BJ (cell line): ENCODE measurements at regions not wholly inside any gene's neighbourhood (a gene's known extent, or its start where the extent isn't known, plus 50 kb on each side); places are given as distances from the start of the nearest gene placed in this dataset.

Source experiments
- CTCF ChIA-PET: fragments of 350-600 bp; formaldehyde crosslinking; extraction: SDS; loops from one replicate; lab custom pipeline; 2021; ENCODE audit warnings: antibody characterized with exemption, inconsistent platforms; lab: Yijun Ruan, JAX
- POLR2A ChIA-PET: fragments of 300-600 bp; sonication (Branson Sonifier 250); formaldehyde crosslinking; extraction: SDS; loops from one replicate; lab custom pipeline; 2021; ENCODE audit warnings: antibody characterized with exemption; lab: Charles Lee
- DNase-seq: peaks from one replicate; pipeline ENCODE4 v3.0.0-alpha.2; 2011; ENCODE audit warnings: low read depth
- H3K27me3 ChIP-seq: 2 replicates; pipeline ENCODE4 v1.6.0; 2011; ENCODE audit warnings: low read length; ENCODE audit not compliant: control insufficient read depth, insufficient read depth
- H3K36me3 ChIP-seq: 2 replicates; pipeline ENCODE4 v1.5.1; 2011; ENCODE audit warnings: low read length; ENCODE audit not compliant: control insufficient read depth, insufficient read depth
- H3K4me3 ChIP-seq: 2 replicates; pipeline ENCODE4 v1.5.1; 2011; ENCODE audit warnings: low read depth, mild to moderate bottlenecking, control low read depth, low read length
- TF ChIP-seq, protein P1 (sequence below): IDR thresholded peaks from 2 replicates; pipeline ENCODE4 v1.5.1; 2011; ENCODE audit warnings: low read depth, mild to moderate bottlenecking, control low read depth, inconsistent platforms, low read length, moderate library complexity; ENCODE audit not compliant: insufficient read depth

DNA sequence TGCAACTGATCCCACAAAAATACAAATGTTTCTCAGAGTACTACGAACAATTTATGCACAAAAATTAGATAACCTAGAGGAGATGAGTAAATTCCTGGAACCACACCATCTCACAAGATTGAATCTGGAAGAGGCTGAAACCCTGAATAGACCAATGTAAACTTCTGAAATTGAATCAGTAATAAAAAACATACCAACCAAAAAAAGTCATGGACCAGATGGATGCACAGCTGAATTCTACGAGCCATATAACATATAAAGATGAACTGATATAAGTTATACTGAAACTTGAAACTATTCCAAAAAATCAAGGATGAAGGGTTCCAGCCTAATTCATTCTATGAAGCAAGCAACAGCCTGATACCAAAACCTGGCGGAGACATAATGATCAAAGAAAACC lies 336.3 kb downstream of the PYDC2 start:
- TF ChIP-seq, protein P1, sequence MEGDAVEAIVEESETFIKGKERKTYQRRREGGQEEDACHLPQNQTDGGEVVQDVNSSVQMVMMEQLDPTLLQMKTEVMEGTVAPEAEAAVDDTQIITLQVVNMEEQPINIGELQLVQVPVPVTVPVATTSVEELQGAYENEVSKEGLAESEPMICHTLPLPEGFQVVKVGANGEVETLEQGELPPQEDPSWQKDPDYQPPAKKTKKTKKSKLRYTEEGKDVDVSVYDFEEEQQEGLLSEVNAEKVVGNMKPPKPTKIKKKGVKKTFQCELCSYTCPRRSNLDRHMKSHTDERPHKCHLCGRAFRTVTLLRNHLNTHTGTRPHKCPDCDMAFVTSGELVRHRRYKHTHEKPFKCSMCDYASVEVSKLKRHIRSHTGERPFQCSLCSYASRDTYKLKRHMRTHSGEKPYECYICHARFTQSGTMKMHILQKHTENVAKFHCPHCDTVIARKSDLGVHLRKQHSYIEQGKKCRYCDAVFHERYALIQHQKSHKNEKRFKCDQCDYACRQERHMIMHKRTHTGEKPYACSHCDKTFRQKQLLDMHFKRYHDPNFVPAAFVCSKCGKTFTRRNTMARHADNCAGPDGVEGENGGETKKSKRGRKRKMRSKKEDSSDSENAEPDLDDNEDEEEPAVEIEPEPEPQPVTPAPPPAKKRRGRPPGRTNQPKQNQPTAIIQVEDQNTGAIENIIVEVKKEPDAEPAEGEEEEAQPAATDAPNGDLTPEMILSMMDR = no peak
- CTCF ChIA-PET = interaction anchor here (0.6 kb wide), 2 partner anchors 223 to 1516 kb away, joined by 3 read pairs; no protein-coding TSS in a partner anchor

DNA sequence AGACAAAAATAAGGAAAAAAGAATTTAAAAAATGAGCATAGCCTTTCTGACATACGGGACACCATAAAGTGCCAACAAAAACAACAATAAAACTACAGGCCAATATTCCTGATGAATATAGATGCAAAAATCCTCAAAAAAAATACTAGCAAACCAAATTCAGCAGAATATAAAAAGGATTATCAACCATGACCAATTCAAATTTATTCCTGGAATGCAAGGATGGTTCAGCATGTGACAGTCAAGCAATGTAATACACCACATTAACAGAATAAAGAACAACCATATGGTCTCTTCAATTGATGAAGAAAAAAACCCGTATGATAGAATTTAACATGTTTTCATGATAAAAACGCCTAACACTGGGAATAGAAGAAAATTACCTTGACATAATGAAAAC lies 341.7 kb downstream of the PYDC2 start:
- no peak for DNase-seq
- TF ChIP-seq, protein P1 = no peak
- ChIA-PET CTCF (no interaction called here), POLR2A (no interaction called here)
- no peaks in the 10 kb centered on the region for H3K27me3 ChIP-seq
- no peak overlapping the region for H3K4me3 ChIP-seq
- H3K36me3 ChIP-seq = no peaks in the 10 kb centered on the region

More for the DNA sequence above, 336.3 kb downstream of the PYDC2 start:
- POLR2A ChIA-PET = no interaction called here
- H3K36me3 ChIP-seq = no peaks in the 10 kb centered on the region
- no peak overlapping the region for H3K4me3 ChIP-seq
- H3K27me3 ChIP-seq = no peaks in the 10 kb centered on the region
- no peak for DNase-seq

DNA sequence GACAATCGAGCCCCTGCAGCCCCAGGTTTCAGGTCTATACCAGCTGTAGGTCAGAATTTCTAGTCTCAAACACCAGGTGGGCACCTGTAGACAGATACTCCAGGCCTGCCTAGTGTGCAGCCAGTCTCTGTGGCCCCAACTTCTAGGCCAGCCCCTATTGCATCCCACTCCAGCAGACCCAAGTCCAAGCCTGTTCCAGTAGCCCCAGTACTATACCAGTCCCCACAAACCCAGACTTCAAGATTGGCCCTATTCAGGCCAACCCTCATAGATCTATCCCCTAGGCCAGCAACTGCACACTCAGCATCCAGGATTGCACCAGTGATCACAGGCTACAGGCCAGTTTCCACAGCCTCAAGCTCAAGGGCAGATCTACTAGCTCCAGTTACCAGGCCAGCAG lies 344.0 kb downstream of the PYDC2 start:
- H3K27me3 ChIP-seq = no peaks in the 10 kb centered on the region
- ChIA-PET CTCF (no interaction called here), POLR2A (no interaction called here)
- no peaks in the 10 kb centered on the region for H3K36me3 ChIP-seq
- DNase-seq = no peak
- no peak overlapping the region for H3K4me3 ChIP-seq
- TF ChIP-seq, protein P1 = no peak

DNA sequence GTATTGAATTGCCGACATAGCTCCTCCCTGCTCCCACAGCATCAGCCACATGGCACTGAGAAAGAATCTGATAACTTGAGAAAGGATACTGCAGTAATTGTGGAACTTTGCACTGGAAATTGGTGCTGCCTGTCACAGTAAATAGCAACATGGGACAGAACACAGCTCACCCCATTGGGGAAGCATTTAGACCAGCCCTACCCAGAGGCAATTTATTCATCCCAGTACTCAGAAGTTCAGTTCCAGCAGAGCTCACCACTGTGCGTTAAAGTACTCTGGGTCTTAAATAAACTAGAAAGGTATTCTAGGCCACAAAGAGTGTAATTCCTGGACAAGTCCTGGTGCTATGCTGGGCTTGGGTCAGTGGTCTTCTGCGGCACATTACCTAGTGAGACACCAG lies 347.1 kb downstream of the PYDC2 start:
- Histone ChIP-seq H3K36me3 (no peaks in the 10 kb centered on the region), H3K4me3 (no peak overlapping the region), H3K27me3 (no peaks in the 10 kb centered on the region)
- ChIA-PET POLR2A (no interaction called here), CTCF (no interaction called here)
- TF ChIP-seq, protein P1 = no peak
- DNase-seq = no peak

DNA sequence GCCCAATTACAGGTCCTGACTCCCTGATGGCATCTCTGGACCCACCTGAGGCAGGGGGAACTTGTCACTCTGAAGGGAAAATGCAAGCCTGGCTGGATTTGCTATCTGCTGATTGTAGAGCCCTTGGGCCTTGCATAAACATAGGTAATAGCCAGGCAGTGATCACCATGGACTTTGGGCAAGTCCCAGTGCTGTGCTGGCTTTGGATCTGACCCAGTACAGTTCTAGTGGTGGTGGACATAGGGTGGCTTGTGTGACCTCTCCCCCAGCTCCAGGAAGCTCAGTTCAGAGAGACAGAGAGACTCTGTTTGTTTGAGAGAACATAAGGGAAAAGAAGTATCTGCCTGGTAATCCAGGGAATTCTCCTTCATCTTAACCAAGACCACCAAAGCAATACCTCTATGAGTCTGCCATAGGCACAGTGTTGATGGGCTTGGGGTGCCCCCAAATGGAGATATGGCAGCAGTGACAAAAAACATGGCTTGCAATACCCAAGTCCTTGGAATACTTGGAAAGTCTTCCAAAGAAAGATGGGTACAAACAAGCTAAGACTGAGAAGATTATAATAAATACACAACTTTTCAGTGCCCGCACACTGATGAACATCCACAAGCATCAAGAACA lies 348.5 kb downstream of the PYDC2 start:
- Histone ChIP-seq H3K27me3 (no peaks in the 10 kb centered on the region), H3K4me3 (no peak overlapping the region), H3K36me3 (no peaks in the 10 kb centered on the region)
- DNase-seq = no peak
- POLR2A ChIA-PET = no interaction called here
- TF ChIP-seq, protein P1 = no peak
- CTCF ChIA-PET = interaction anchor here (0.5 kb wide), 1 partner anchor 17 kb away, joined by 3 read pairs; no protein-coding TSS in a partner anchor
